ENCODE measurements at regions not wholly inside any gene's neighbourhood (a gene's known extent, or its start where the extent isn't known, plus 50 kb on each side); places are given as distances from the start of the nearest gene placed in this dataset.

DNA sequence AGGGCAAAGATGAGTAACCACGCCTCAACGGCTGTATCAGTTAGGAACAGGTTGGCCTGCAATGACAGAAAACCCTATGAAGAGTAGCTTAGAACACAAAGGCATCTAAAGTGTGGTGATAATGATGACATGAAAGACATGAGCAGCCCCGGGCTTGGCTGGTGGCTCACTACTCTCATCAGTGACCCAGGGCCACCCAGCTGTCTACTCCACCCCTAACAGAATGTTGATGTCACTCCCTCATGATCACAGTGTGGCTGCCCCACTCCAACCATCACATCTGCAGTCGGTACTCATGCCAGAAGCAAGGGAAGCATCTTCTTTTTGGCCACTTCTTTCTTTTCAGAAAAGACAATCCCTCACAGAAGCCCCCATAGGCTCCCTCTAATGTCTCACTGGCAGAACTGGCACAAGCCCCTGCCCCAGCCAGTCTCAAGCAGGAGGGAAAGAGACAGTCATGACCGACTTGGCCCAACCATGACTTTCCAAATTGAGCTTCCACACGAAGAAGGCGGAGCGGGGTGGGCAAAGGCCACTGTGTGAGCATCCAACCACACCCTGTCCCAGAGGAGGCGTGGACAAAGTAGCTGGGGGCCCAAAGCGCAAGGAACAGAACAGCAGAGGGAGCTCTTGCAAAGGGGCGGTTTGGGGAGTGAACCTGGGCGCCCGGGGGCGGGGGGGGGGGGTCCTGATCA, 72.0 kb upstream of the IQSEC1 start:
- Histone ChIP-seq H3K27ac (ENCODE audit: low read depth, low read length) (no peak overlapping the region), H3K9me3 (ENCODE audit: control insufficient read depth, insufficient read depth, low read depth, low read length) (no peaks in the 10 kb centered on the region), H3K4me1 (ENCODE audit: control insufficient read depth, insufficient read depth, low read length) (no peaks in the 10 kb centered on the region), H3K9ac (ENCODE audit: low read length) (no peak overlapping the region), H3K4me3 (ENCODE audit: low read depth, low read length) (no peak overlapping the region), H3K27me3 (ENCODE audit: control insufficient read depth, insufficient read depth, low read length) (no peaks in the 10 kb centered on the region), H3K36me3 (ENCODE audit: control insufficient read depth, insufficient read depth, low read length) (no peaks in the 10 kb centered on the region)

GRCh38 chr3:13144163-13145023, 71.2 kb upstream of the IQSEC1 start:
- Histone ChIP-seq H3K27ac (ENCODE audit: low read depth, low read length) (no peak overlapping the region), H3K4me1 (ENCODE audit: control insufficient read depth, insufficient read depth, low read length) (no peaks in the 10 kb centered on the region), H3K36me3 (ENCODE audit: control insufficient read depth, insufficient read depth, low read length) (no peaks in the 10 kb centered on the region), H3K27me3 (ENCODE audit: control insufficient read depth, insufficient read depth, low read length) (no peaks in the 10 kb centered on the region), H3K9ac (ENCODE audit: low read length) (no peak overlapping the region), H3K9me3 (ENCODE audit: control insufficient read depth, insufficient read depth, low read depth, low read length) (no peaks in the 10 kb centered on the region), H3K4me3 (ENCODE audit: low read depth, low read length) (no peak overlapping the region)

DNA sequence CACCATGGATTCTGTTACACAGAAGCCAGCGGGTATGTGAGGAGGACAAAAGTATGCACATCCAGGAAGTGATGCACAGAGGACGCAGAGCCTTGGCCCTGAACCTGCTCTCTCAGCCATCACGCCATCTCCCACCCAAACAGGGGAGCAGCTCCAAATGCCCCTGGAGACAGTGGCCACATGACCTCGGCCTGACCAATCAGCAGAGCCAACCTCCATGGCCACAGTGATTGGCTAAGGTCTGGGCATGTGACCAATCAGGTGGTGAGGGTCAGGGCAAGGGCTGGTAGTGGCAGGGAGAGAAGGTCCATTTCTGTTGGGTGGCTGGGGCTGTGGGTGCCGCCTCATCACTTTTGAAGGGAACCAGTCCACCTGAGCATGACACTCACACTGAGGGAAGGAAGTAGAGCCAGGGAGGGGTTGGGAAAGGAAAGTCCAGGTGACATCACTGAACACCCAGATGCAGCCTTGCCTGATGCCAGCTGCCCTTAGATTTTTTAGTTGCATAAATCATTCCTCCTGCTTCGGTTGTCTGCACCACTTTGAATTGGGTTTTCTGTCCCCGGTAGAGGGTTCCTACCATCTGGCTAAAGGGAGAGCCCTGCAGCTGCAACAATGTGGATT, 70.3 kb upstream of the IQSEC1 start:
- no peak overlapping the region for H3K27ac ChIP-seq (ENCODE audit: low read depth, low read length)
- H3K36me3 ChIP-seq (ENCODE audit: control insufficient read depth, insufficient read depth, low read length), result no peaks in the 10 kb centered on the region
- H3K27me3 ChIP-seq (ENCODE audit: control insufficient read depth, insufficient read depth, low read length), result no peaks in the 10 kb centered on the region
- H3K4me1 ChIP-seq (ENCODE audit: control insufficient read depth, insufficient read depth, low read length), result no peaks in the 10 kb centered on the region
- no peak overlapping the region for H3K9ac ChIP-seq (ENCODE audit: low read length)
- H3K4me3 ChIP-seq (ENCODE audit: low read depth, low read length), result no peak overlapping the region
- H3K9me3 ChIP-seq (ENCODE audit: control insufficient read depth, insufficient read depth, low read depth, low read length), result no peaks in the 10 kb centered on the region

- H3K27me3 ChIP-seq (ENCODE audit: control insufficient read depth, insufficient read depth, low read length), result no peaks in the 10 kb centered on the region
Measured at GRCh38 chr3:13142552-13143380, 69.5 kb upstream of the IQSEC1 start.

GRCh38 chr3:13141991-13142412, 68.8 kb upstream of the IQSEC1 start:
- no peaks in the 10 kb centered on the region for H3K27me3 ChIP-seq (ENCODE audit: control insufficient read depth, insufficient read depth, low read length)
- H3K9ac ChIP-seq (ENCODE audit: low read length), result no peak overlapping the region
- no peaks in the 10 kb centered on the region for H3K4me1 ChIP-seq (ENCODE audit: control insufficient read depth, insufficient read depth, low read length)
- no peak overlapping the region for H3K4me3 ChIP-seq (ENCODE audit: low read depth, low read length)
- no peak overlapping the region for H3K27ac ChIP-seq (ENCODE audit: low read depth, low read length)
- no peaks in the 10 kb centered on the region for H3K9me3 ChIP-seq (ENCODE audit: control insufficient read depth, insufficient read depth, low read depth, low read length)
- H3K36me3 ChIP-seq (ENCODE audit: control insufficient read depth, insufficient read depth, low read length), result no peaks in the 10 kb centered on the region

More at GRCh38 chr3:13142552-13143380, 69.5 kb upstream of the IQSEC1 start:
- Histone ChIP-seq H3K4me1 (ENCODE audit: control insufficient read depth, insufficient read depth, low read length) (no peaks in the 10 kb centered on the region), H3K9me3 (ENCODE audit: control insufficient read depth, insufficient read depth, low read depth, low read length) (no peaks in the 10 kb centered on the region), H3K27ac (ENCODE audit: low read depth, low read length) (no peak overlapping the region), H3K36me3 (ENCODE audit: control insufficient read depth, insufficient read depth, low read length) (no peaks in the 10 kb centered on the region), H3K9ac (ENCODE audit: low read length) (no peak overlapping the region), H3K4me3 (ENCODE audit: low read depth, low read length) (no peak overlapping the region)

DNA sequence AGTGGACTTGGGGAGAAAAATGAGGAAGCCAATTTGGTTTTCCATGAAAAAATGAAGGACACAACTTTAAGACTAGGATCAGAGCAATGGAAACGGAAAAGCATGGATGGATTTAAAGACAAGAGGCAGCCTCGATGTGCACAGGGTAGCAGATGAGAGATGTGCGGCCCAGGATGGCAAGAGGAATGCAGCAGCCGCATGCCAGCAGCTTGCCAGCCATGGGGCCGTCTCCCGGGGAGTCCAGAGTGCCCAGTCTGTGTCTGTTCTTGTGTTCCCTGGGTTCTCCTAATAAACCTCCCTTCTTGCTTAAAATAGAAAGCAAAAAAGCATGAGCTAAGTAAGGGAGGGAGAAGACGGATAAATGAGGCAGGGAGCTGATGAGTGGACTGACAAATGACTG, 68.0 kb upstream of the IQSEC1 start:
- Histone ChIP-seq H3K4me1 (ENCODE audit: control insufficient read depth, insufficient read depth, low read length) (peaks cover 2% of the 10 kb centered on the region; the same call in 1 of the 2 replicates), H3K27ac (ENCODE audit: low read depth, low read length) (no peak overlapping the region), H3K9ac (ENCODE audit: low read length) (no peak overlapping the region), H3K9me3 (ENCODE audit: control insufficient read depth, insufficient read depth, low read depth, low read length) (no peaks in the 10 kb centered on the region), H3K4me3 (ENCODE audit: low read depth, low read length) (no peak overlapping the region), H3K36me3 (ENCODE audit: control insufficient read depth, insufficient read depth, low read length) (no peaks in the 10 kb centered on the region), H3K27me3 (ENCODE audit: control insufficient read depth, insufficient read depth, low read length) (no peaks in the 10 kb centered on the region)

GRCh38 chr3:13140596-13140995, 67.4 kb upstream of the IQSEC1 start:
- H3K27me3 ChIP-seq (ENCODE audit: control insufficient read depth, insufficient read depth, low read length), result no peaks in the 10 kb centered on the region
- H3K36me3 ChIP-seq (ENCODE audit: control insufficient read depth, insufficient read depth, low read length), result no peaks in the 10 kb centered on the region
- no peak overlapping the region for H3K9ac ChIP-seq (ENCODE audit: low read length)
- H3K27ac ChIP-seq (ENCODE audit: low read depth, low read length), result no peak overlapping the region
- H3K9me3 ChIP-seq (ENCODE audit: control insufficient read depth, insufficient read depth, low read depth, low read length), result no peaks in the 10 kb centered on the region
- peaks cover 7% of the 10 kb centered on the region; the same call in 1 of the 2 replicates for H3K4me1 ChIP-seq (ENCODE audit: control insufficient read depth, insufficient read depth, low read length)
- H3K4me3 ChIP-seq (ENCODE audit: low read depth, low read length), result no peak overlapping the region

- H3K9me3 ChIP-seq (ENCODE audit: control insufficient read depth, insufficient read depth, low read depth, low read length), result no peaks in the 10 kb centered on the region
- H3K4me3 ChIP-seq (ENCODE audit: low read depth, low read length), result no peak overlapping the region
- peaks cover 7% of the 10 kb centered on the region; the same call in 1 of the 2 replicates for H3K4me1 ChIP-seq (ENCODE audit: control insufficient read depth, insufficient read depth, low read length)
- H3K27ac ChIP-seq (ENCODE audit: low read depth, low read length), result no peak overlapping the region
- H3K27me3 ChIP-seq (ENCODE audit: control insufficient read depth, insufficient read depth, low read length), result no peaks in the 10 kb centered on the region
- no peaks in the 10 kb centered on the region for H3K36me3 ChIP-seq (ENCODE audit: control insufficient read depth, insufficient read depth, low read length)
- no peak overlapping the region for H3K9ac ChIP-seq (ENCODE audit: low read length)
Measured at GRCh38 chr3:13139471-13140065, 66.3 kb upstream of the IQSEC1 start.

GRCh38 chr3:13138833-13139145, 65.6 kb upstream of the IQSEC1 start:
- Histone ChIP-seq H3K36me3 (ENCODE audit: control insufficient read depth, insufficient read depth, low read length) (no peaks in the 10 kb centered on the region), H3K9ac (ENCODE audit: low read length) (no peak overlapping the region), H3K4me3 (ENCODE audit: low read depth, low read length) (no peak overlapping the region), H3K27me3 (ENCODE audit: control insufficient read depth, insufficient read depth, low read length) (no peaks in the 10 kb centered on the region), H3K4me1 (ENCODE audit: control insufficient read depth, insufficient read depth, low read length) (peaks cover 7% of the 10 kb centered on the region; the same call in 1 of the 2 replicates), H3K9me3 (ENCODE audit: control insufficient read depth, insufficient read depth, low read depth, low read length) (no peaks in the 10 kb centered on the region), H3K27ac (ENCODE audit: low read depth, low read length) (no peak overlapping the region)
